Stomach (tissue), 8 donors: ENCODE measurements at regions not wholly inside any gene's neighbourhood (a gene's known extent, or its start where the extent isn't known, plus 50 kb on each side); places are given as distances from the start of the nearest gene placed in this dataset.
A peak's percentile ranks its signal among the peaks of the same experiment; 100 is the strongest.

Experiments used
- DNase-seq, 2 donors: peaks; one replicate each; pipeline versions ENCODE4 v3.0.0 to v3.0.0-alpha.2; 2013 to 2019
- H3K27ac ChIP-seq, 5 donors: fragments of 200-600 bp in 4 of 5; sonication (generic) in 4 of 5; one replicate each; pipeline ENCODE4 v1.5.1; 2013 to 2019; ENCODE audit warnings: mild to moderate bottlenecking in 1 of 5, moderate library complexity in 1 of 5
- H3K27me3 ChIP-seq, 3 donors: fragments of 200-600 bp; sonication (generic); one replicate each; pipeline ENCODE4 v1.5.1; 2017 to 2019; ENCODE audit warnings: mixed run types in 1 of 3
- H3K36me3 ChIP-seq, 4 donors: fragments of 200-600 bp; sonication (generic); 1 replicate in 3 of 4; 2 replicates in 1 of 4; pipeline ENCODE4 v1.5.1; 2016 to 2019
- H3K4me1 ChIP-seq, 4 donors: fragments of 200-600 bp; sonication (generic); one replicate each; pipeline ENCODE4 v1.5.1; 2016 to 2019
- H3K4me3 ChIP-seq, 4 donors: fragments of 200-600 bp; sonication (generic) in 3 of 4; one replicate each; pipeline ENCODE4 v1.5.1; 2016 to 2019; ENCODE audit warnings: mild to moderate bottlenecking in 1 of 4
- H3K9me3 ChIP-seq, 4 donors: fragments of 200-600 bp; sonication (generic); one replicate each; pipeline ENCODE4 v1.5.1; 2016 to 2019
- CTCF ChIP-seq, 7 experiments: fragments of 450-650 bp in 4 of 7; fragments of 200-600 bp in 3 of 7; sonication (generic) in 3 of 7; IDR thresholded peaks; one replicate each; pipeline ENCODE4 v1.5.1; 2016 to 2019; ENCODE audit warnings: antibody characterized with exemption in 7 of 7, control low read depth in 2 of 7, mild to moderate bottlenecking in 1 of 7
- EP300 ChIP-seq: sonication (generic); formaldehyde crosslinking; IDR thresholded peaks from one replicate; pipeline ENCODE4 v1.6.1; 2017; ENCODE audit warnings: antibody characterized with exemption
- POLR2A ChIP-seq, 4 donors: fragments of 450-650 bp; IDR thresholded peaks; one replicate each; pipeline ENCODE4 v1.6.1; 2016; ENCODE audit warnings: antibody characterized with exemption in 4 of 4, control low read depth in 2 of 4, mild to moderate bottlenecking in 1 of 4, moderate library complexity in 1 of 4
- POLR2AphosphoS5 ChIP-seq, 3 donors: sonication (generic); formaldehyde crosslinking; IDR thresholded peaks; one replicate each; pipeline ENCODE4 v1.6.1; 2016; ENCODE audit warnings: antibody characterized with exemption in 3 of 3
- WGBS, 5 donors: extraction: QIAGEN DNeasy Blood & Tissue Kit in 3 of 5; methylation state at CpG; one replicate each; pipeline versions ENCODE4 v1.1.5 to v1.1.7; 2013 to 2018; 5-methylcytosine and 5-hydroxymethylcytosine counted together
- intact Hi-C: fragments of 100-400 bp; cut with DNase I; formaldehyde crosslinking; loops from one replicate; pipeline ENCODE4 v1.15.1; 2023; ENCODE audit warnings: low total_unique reads
- donor health status: healthy with polysubstance abuse.
- donor health status: Bipolar disorder and iron deficiency.
- donor health status: healthy.

GRCh38 chr9:7451062-7451461, 348.5 kb downstream of the DMAC1 start:
- Histone ChIP-seq H3K9me3 (no peaks in the 10 kb centered on the region), H3K4me3 (no peak overlapping the region), H3K36me3 (no peaks in the 10 kb centered on the region), H3K27me3 (no peaks in the 10 kb centered on the region), H3K4me1 (no peaks in the 10 kb centered on the region), H3K27ac (no peak overlapping the region)
- peak in 1 of 2 donors; percentile 15 for DNase-seq
- intact Hi-C loops, result no loop called here
- TF ChIP-seq CTCF (IDR thresholded peaks at IDR 0.05), result no peak
- TF ChIP-seq POLR2AphosphoS5 (IDR thresholded peaks at IDR 0.05), result no peak
- no peak for TF ChIP-seq EP300
- TF ChIP-seq POLR2A (IDR thresholded peaks at IDR 0.05), result no peak
- 77 to 86% (median 79%) methylated on average over 3 of the region's 3 CpGs for WGBS, 5 donors

GRCh38 chr9:7443541-7443940, 356.0 kb downstream of the DMAC1 start:
- WGBS, 5 donors, result 81 to 91% (median 89%) methylated on average over 1 of the region's 1 CpG
- no peaks in the 10 kb centered on the region for H3K4me1 ChIP-seq
- no peak for DNase-seq
- no peaks in the 10 kb centered on the region for H3K9me3 ChIP-seq
- H3K4me3 ChIP-seq, result no peak overlapping the region
- no peaks in the 10 kb centered on the region for H3K27me3 ChIP-seq
- intact Hi-C loops, result no loop called here
- no peaks in the 10 kb centered on the region for H3K36me3 ChIP-seq
- no peak for TF ChIP-seq POLR2AphosphoS5 (IDR thresholded peaks at IDR 0.05)
- no peak for TF ChIP-seq CTCF (IDR thresholded peaks at IDR 0.05)
- TF ChIP-seq EP300, result no peak
- TF ChIP-seq POLR2A (IDR thresholded peaks at IDR 0.05), result no peak
- H3K27ac ChIP-seq, result no peak overlapping the region

GRCh38 chr9:7439355-7439995, 360.1 kb downstream of the DMAC1 start:
- intact Hi-C loops, result no loop called here
- no peaks in the 10 kb centered on the region for H3K9me3 ChIP-seq
- no peaks in the 10 kb centered on the region for H3K27me3 ChIP-seq
- no peak for DNase-seq
- H3K4me3 ChIP-seq, result no peak overlapping the region
- TF ChIP-seq CTCF (IDR thresholded peaks at IDR 0.05) (no peak), POLR2A (IDR thresholded peaks at IDR 0.05) (no peak), EP300 (no peak), POLR2AphosphoS5 (IDR thresholded peaks at IDR 0.05) (no peak)
- H3K4me1 ChIP-seq, result no peaks in the 10 kb centered on the region
- H3K27ac ChIP-seq, result no peak overlapping the region
- H3K36me3 ChIP-seq, result no peaks in the 10 kb centered on the region

- intact Hi-C loops, result no loop called here
- H3K4me1 ChIP-seq, result no peaks in the 10 kb centered on the region
- DNase-seq, result no peak
- no peaks in the 10 kb centered on the region for H3K36me3 ChIP-seq
- peaks cover 0 to 17% (median 10%) of the 10 kb centered on the region in 4 donors for H3K9me3 ChIP-seq
- TF ChIP-seq POLR2A (IDR thresholded peaks at IDR 0.05) (no peak), EP300 (no peak), POLR2AphosphoS5 (IDR thresholded peaks at IDR 0.05) (no peak), CTCF (IDR thresholded peaks at IDR 0.05) (no peak)
- H3K27me3 ChIP-seq, result no peaks in the 10 kb centered on the region
- H3K4me3 ChIP-seq, result no peak overlapping the region
- 73 to 100% (median 91%) methylated on average over 2 of the region's 2 CpGs for WGBS, 5 donors
- H3K27ac ChIP-seq, result no peak overlapping the region
Observed at GRCh38 chr9:7436754-7437153, 362.8 kb downstream of the DMAC1 start.
